Spinal cord (tissue), 9 donors: ENCODE measurements at regions not wholly inside any gene's neighbourhood (a gene's known extent, or its start where the extent isn't known, plus 50 kb on each side); places are given as distances from the start of the nearest gene placed in this dataset.
"Not testable (repeated sequence)": the region's sequence is repeated elsewhere in the genome, so short reads cannot be mapped to it uniquely, and the experiment has no call there.

Source experiments
- DNase-seq, 6 donors: peaks; one replicate each; pipeline versions ENCODE4 v3.0.0 to v3.0.0-alpha.2; 2013 to 2015; ENCODE audit warnings: low spot score in 6 of 6, low read depth in 4 of 6
- H3K27ac ChIP-seq: one replicate; pipeline ENCODE4 v1.5.1; 2013; ENCODE audit warnings: low read depth, low read length, control low read depth
- H3K27me3 ChIP-seq: one replicate; pipeline ENCODE4 v1.6.1; 2013; ENCODE audit warnings: low read length; ENCODE audit not compliant: control insufficient read depth, insufficient read depth
- H3K36me3 ChIP-seq: one replicate; pipeline ENCODE4 v1.6.1; 2013; ENCODE audit warnings: low read length; ENCODE audit not compliant: control insufficient read depth, insufficient read depth
- H3K4me1 ChIP-seq: one replicate; pipeline ENCODE4 v1.6.1; 2013; ENCODE audit warnings: low read length; ENCODE audit not compliant: control insufficient read depth, insufficient read depth
- H3K4me3 ChIP-seq: one replicate; pipeline ENCODE4 v1.5.1; 2013; ENCODE audit warnings: low read depth, low read length, control low read depth
- H3K9me3 ChIP-seq: one replicate; pipeline ENCODE4 v1.6.1; 2013; ENCODE audit warnings: low read length; ENCODE audit not compliant: control insufficient read depth, insufficient read depth
- WGBS: methylation state at CpG from one replicate; pipeline ENCODE4 v1.1.5; 2013; ENCODE audit warnings: missing lambda C conversion rate; ENCODE audit not compliant: insufficient coverage; 5-methylcytosine and 5-hydroxymethylcytosine counted together
- donor health status: healthy.

- H3K9me3 ChIP-seq: no peaks in the 10 kb centered on the region
- no peak for DNase-seq
- peaks cover 2% of the 10 kb centered on the region for H3K4me1 ChIP-seq
- H3K27me3 ChIP-seq: no peaks in the 10 kb centered on the region
- no peaks in the 10 kb centered on the region for H3K36me3 ChIP-seq
- no peak overlapping the region for H3K27ac ChIP-seq
- 70% methylated on average over 2 of the region's 4 CpGs for WGBS
- no peak overlapping the region for H3K4me3 ChIP-seq
Measured at GRCh38 chr11:112334381-112334780, 73.7 kb upstream of the PLET1 start.

- 69% methylated on average over 3 of the region's 5 CpGs for WGBS
- H3K36me3 ChIP-seq: no peaks in the 10 kb centered on the region
- H3K27ac ChIP-seq: no peak overlapping the region
Measured at GRCh38 chr11:112336356-112336886, 75.8 kb upstream of the PLET1 start.

GRCh38 chr11:112339566-112339965, 78.9 kb upstream of the PLET1 start:
- Histone ChIP-seq H3K27ac (no peak overlapping the region), H3K4me1 (peaks cover 5% of the 10 kb centered on the region), H3K27me3 (no peaks in the 10 kb centered on the region), H3K36me3 (no peaks in the 10 kb centered on the region), H3K9me3 (no peaks in the 10 kb centered on the region), H3K4me3 (no peak overlapping the region)
- peak in 1 of 6 donors; percentile 28 for DNase-seq
- WGBS: 74% methylated on average over 2 of the region's 2 CpGs

More at GRCh38 chr11:112336356-112336886, 75.8 kb upstream of the PLET1 start:
- peaks cover 2% of the 10 kb centered on the region for H3K4me1 ChIP-seq
- H3K27me3 ChIP-seq: no peaks in the 10 kb centered on the region
- DNase-seq: no peak
- H3K4me3 ChIP-seq: no peak overlapping the region
- H3K9me3 ChIP-seq: no peaks in the 10 kb centered on the region

GRCh38 chr11:112343368-112344039, 82.8 kb upstream of the PLET1 start:
- DNase-seq: peak in 2 of 6 donors; percentile 60 to 66
- Histone ChIP-seq H3K27me3 (no peaks in the 10 kb centered on the region), H3K36me3 (no peaks in the 10 kb centered on the region), H3K4me1 (peaks cover 15% of the 10 kb centered on the region), H3K9me3 (no peaks in the 10 kb centered on the region), H3K27ac (no peak overlapping the region), H3K4me3 (no peak overlapping the region)
- no CpG with 5 or more reads among the region's 6 CpGs for WGBS

GRCh38 chr11:112344040-112344413, 83.4 kb upstream of the PLET1 start:
- Histone ChIP-seq H3K27ac (no peak overlapping the region), H3K4me1 (peaks cover 15% of the 10 kb centered on the region), H3K36me3 (no peaks in the 10 kb centered on the region), H3K9me3 (no peaks in the 10 kb centered on the region), H3K27me3 (no peaks in the 10 kb centered on the region), H3K4me3 (no peak overlapping the region)
- 80% methylated on average over 1 of the region's 1 CpG for WGBS
- no peak for DNase-seq

GRCh38 chr11:112345166-112345565, 84.5 kb upstream of the PLET1 start:
- no peak overlapping the region for H3K4me3 ChIP-seq
- 73% methylated on average over 2 of the region's 3 CpGs for WGBS
- H3K9me3 ChIP-seq: no peaks in the 10 kb centered on the region
- H3K27me3 ChIP-seq: no peaks in the 10 kb centered on the region
- H3K36me3 ChIP-seq: no peaks in the 10 kb centered on the region
- peaks cover 15% of the 10 kb centered on the region for H3K4me1 ChIP-seq
- DNase-seq: no peak
- no peak overlapping the region for H3K27ac ChIP-seq

- no peaks in the 10 kb centered on the region for H3K27me3 ChIP-seq
- H3K36me3 ChIP-seq: no peaks in the 10 kb centered on the region
- no peak overlapping the region for H3K4me3 ChIP-seq
- no peak overlapping the region for H3K27ac ChIP-seq
- DNase-seq: no peak
- 75% methylated on average over 3 of the region's 4 CpGs for WGBS
- H3K4me1 ChIP-seq: peaks cover 15% of the 10 kb centered on the region
- no peaks in the 10 kb centered on the region for H3K9me3 ChIP-seq
Measured at GRCh38 chr11:112345706-112346105, 85.0 kb upstream of the PLET1 start.

GRCh38 chr11:112346586-112346985, 85.9 kb upstream of the PLET1 start:
- 100% methylated on average over 3 of the region's 5 CpGs for WGBS
- no peak overlapping the region for H3K4me3 ChIP-seq
- H3K36me3 ChIP-seq: no peaks in the 10 kb centered on the region
- no peaks in the 10 kb centered on the region for H3K27me3 ChIP-seq
- DNase-seq: no peak
- H3K27ac ChIP-seq: no peak overlapping the region
- peaks cover 15% of the 10 kb centered on the region for H3K4me1 ChIP-seq
- H3K9me3 ChIP-seq: no peaks in the 10 kb centered on the region

- Histone ChIP-seq H3K4me3 (no peak overlapping the region), H3K36me3 (no peaks in the 10 kb centered on the region), H3K27me3 (no peaks in the 10 kb centered on the region), H3K9me3 (no peaks in the 10 kb centered on the region), H3K4me1 (peaks cover 15% of the 10 kb centered on the region), H3K27ac (no peak overlapping the region)
- WGBS: 96% methylated on average over 6 of the region's 6 CpGs
- no peak for DNase-seq
Measured at GRCh38 chr11:112348480-112349029, 87.9 kb upstream of the PLET1 start.

- H3K4me3 ChIP-seq, H3K27me3 ChIP-seq, DNase-seq, H3K9me3 ChIP-seq, H3K4me1 ChIP-seq, H3K36me3 ChIP-seq, H3K27ac ChIP-seq: not testable (repeated sequence)
- WGBS: 100% methylated on average over 2 of the region's 3 CpGs
Measured at GRCh38 chr11:112351423-112351822, 90.8 kb upstream of the PLET1 start.
